IPS-15b (cell line): ENCODE measurements at regions not wholly inside any gene's neighbourhood (a gene's known extent, or its start where the extent isn't known, plus 50 kb on each side); places are given as distances from the start of the nearest gene placed in this dataset.
"Not testable (repeated sequence)": the region's sequence is repeated elsewhere in the genome, so short reads cannot be mapped to it uniquely, and the experiment has no call there.

ENCODE experiments used
- H3K27me3 ChIP-seq: one replicate; pipeline ENCODE4 v1.6.1; 2013; ENCODE audit warnings: low read length; ENCODE audit not compliant: control insufficient read depth, insufficient read depth
- H3K36me3 ChIP-seq: one replicate; pipeline ENCODE4 v1.6.1; 2013; ENCODE audit warnings: low read length; ENCODE audit not compliant: control insufficient read depth, insufficient read depth
- H3K4me1 ChIP-seq: one replicate; pipeline ENCODE4 v1.6.1; 2013; ENCODE audit warnings: mild to moderate bottlenecking, low read length; ENCODE audit not compliant: control insufficient read depth, insufficient read depth
- H3K4me3 ChIP-seq: one replicate; pipeline ENCODE4 v1.5.1; 2013; ENCODE audit warnings: low read depth, low read length
- H3K9ac ChIP-seq: one replicate; pipeline ENCODE4 v1.6.1; 2013; ENCODE audit warnings: low read depth, mild to moderate bottlenecking, low read length
- H3K9me3 ChIP-seq: one replicate; pipeline ENCODE4 v1.6.1; 2013; ENCODE audit warnings: mild to moderate bottlenecking, low read length; ENCODE audit not compliant: control insufficient read depth, insufficient read depth

- peaks cover 4% of the 10 kb centered on the region for H3K9me3 ChIP-seq
- no peak overlapping the region for H3K9ac ChIP-seq
- peaks cover 4% of the 10 kb centered on the region for H3K4me1 ChIP-seq
- no peaks in the 10 kb centered on the region for H3K36me3 ChIP-seq
- H3K4me3 ChIP-seq = peak overlapping the region; percentile 5
- peaks cover 5% of the 10 kb centered on the region for H3K27me3 ChIP-seq
These were observed 79.1 kb upstream of the ALX4 start for GRCh38 chr11:44388828-44389657.

GRCh38 chr11:44389963-44390605 lies 80.1 kb upstream of the ALX4 start:
- Histone ChIP-seq H3K9ac (no peak overlapping the region), H3K4me1 (peaks cover 4% of the 10 kb centered on the region), H3K27me3 (peaks cover 5% of the 10 kb centered on the region), H3K4me3 (no peak overlapping the region), H3K9me3 (peaks cover 4% of the 10 kb centered on the region), H3K36me3 (no peaks in the 10 kb centered on the region)

DNA sequence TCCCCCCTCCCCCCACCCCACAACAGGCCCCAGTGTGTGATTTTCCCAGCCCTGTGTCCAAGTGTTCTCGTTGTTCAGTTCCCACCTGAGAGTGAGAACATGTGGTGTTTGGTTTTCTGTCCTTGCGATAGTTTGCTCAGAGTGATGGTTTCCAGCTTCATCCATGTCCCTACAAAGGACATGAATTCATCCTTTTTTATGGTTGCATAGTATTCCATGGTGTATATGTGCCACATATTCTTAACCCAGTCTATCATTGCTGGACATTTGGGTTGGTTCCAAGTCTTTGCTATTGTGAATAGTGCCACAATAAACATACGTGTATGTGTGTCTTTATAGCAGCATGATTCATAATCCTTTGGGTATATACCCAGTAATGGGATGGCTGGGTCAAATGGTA lies 81.1 kb upstream of the ALX4 start:
- H3K9ac ChIP-seq, H3K36me3 ChIP-seq, H3K4me1 ChIP-seq, H3K27me3 ChIP-seq, H3K9me3 ChIP-seq, H3K4me3 ChIP-seq: not testable (repeated sequence)

- H3K4me3 ChIP-seq, H3K9ac ChIP-seq, H3K27me3 ChIP-seq, H3K4me1 ChIP-seq, H3K9me3 ChIP-seq, H3K36me3 ChIP-seq: not testable (repeated sequence)
These were observed 86.8 kb upstream of the ALX4 start for GRCh38 chr11:44396746-44397145.

- H3K36me3 ChIP-seq = no peaks in the 10 kb centered on the region
- no peaks in the 10 kb centered on the region for H3K4me1 ChIP-seq
- no peaks in the 10 kb centered on the region for H3K9me3 ChIP-seq
- H3K9ac ChIP-seq = no peak overlapping the region
- H3K4me3 ChIP-seq = no peak overlapping the region
- H3K27me3 ChIP-seq = no peaks in the 10 kb centered on the region
These were observed 87.7 kb upstream of the ALX4 start for GRCh38 chr11:44397586-44398178.

- Histone ChIP-seq H3K4me1 (no peaks in the 10 kb centered on the region), H3K36me3 (no peaks in the 10 kb centered on the region), H3K27me3 (no peaks in the 10 kb centered on the region), H3K9ac (no peak overlapping the region), H3K4me3 (no peak overlapping the region), H3K9me3 (no peaks in the 10 kb centered on the region)
These were observed 88.5 kb upstream of the ALX4 start for GRCh38 chr11:44398266-44399030.

- H3K4me3 ChIP-seq = no peak overlapping the region
- no peaks in the 10 kb centered on the region for H3K27me3 ChIP-seq
These were observed 90.0 kb upstream of the ALX4 start for GRCh38 chr11:44399968-44400367.

DNA sequence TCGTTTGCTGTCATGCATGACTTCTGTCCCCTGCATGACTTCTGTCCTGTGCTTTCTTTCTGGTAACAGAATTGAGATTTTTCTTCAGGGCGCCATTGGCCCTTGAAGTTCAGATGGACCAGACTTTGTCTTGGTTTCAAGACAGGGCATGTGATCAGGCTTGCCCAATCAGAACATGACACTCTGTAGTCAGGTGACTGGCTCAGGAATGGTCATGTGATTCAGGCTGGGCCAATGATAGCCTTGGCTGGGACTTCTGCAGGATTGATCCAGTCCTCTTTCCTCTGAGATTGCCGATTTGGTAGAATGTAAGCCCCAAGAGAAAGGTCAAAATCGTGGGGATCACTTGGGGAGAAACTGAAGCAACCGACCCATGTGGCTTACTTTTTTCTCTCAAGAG lies 90.5 kb upstream of the ALX4 start:
- Histone ChIP-seq H3K9ac (no peak overlapping the region), H3K9me3 (no peaks in the 10 kb centered on the region), H3K27me3 (no peaks in the 10 kb centered on the region), H3K4me3 (no peak overlapping the region), H3K36me3 (no peaks in the 10 kb centered on the region), H3K4me1 (no peaks in the 10 kb centered on the region)

More at GRCh38 chr11:44399968-44400367, 90.0 kb upstream of the ALX4 start:
- no peak overlapping the region for H3K9ac ChIP-seq
- H3K9me3 ChIP-seq = no peaks in the 10 kb centered on the region
- H3K4me1 ChIP-seq = no peaks in the 10 kb centered on the region
- no peaks in the 10 kb centered on the region for H3K36me3 ChIP-seq

DNA sequence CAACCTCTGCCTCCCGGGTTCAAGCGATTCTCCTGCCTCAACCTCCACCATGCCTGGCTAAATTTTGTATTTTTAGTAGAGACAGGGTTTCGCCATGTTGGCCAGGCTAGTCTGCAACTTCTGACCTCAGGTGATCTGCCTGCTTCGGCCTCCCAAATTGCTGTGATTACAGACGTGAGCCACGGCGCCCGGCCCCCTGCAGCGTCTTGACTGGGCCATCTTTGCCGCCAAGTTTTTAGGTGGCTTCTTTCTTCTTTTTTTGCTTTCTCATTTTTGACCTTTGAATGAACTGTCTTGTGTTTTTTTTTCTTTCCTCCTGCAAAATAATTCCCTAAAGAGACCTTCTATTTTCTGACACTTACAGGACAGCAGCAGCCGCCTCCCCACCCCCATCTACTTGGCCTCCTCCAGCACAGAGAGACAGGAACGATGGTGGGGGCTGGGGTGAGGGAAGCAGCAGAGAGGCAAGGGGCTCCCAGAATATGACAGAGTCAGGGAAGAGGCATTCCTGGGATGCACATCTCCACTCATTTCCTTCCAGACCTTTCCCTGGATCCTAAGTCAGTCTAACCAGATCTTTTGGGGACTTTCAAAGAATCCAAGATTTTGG lies 92.6 kb upstream of the ALX4 start:
- Histone ChIP-seq H3K4me3 (no peak overlapping the region), H3K9ac (no peak overlapping the region), H3K36me3 (no peaks in the 10 kb centered on the region), H3K4me1 (no peaks in the 10 kb centered on the region), H3K9me3 (no peaks in the 10 kb centered on the region), H3K27me3 (no peaks in the 10 kb centered on the region)

- Histone ChIP-seq H3K9ac (no peak overlapping the region), H3K4me3 (no peak overlapping the region), H3K9me3 (no peaks in the 10 kb centered on the region), H3K4me1 (no peaks in the 10 kb centered on the region), H3K36me3 (no peaks in the 10 kb centered on the region), H3K27me3 (no peaks in the 10 kb centered on the region)
These were observed 93.2 kb upstream of the ALX4 start for GRCh38 chr11:44403176-44403575.

GRCh38 chr11:44403587-44404273 lies 93.8 kb upstream of the ALX4 start:
- Histone ChIP-seq H3K27me3 (no peaks in the 10 kb centered on the region), H3K4me1 (no peaks in the 10 kb centered on the region)

More at GRCh38 chr11:44403587-44404273, 93.8 kb upstream of the ALX4 start:
- Histone ChIP-seq H3K9me3 (no peaks in the 10 kb centered on the region), H3K36me3 (no peaks in the 10 kb centered on the region), H3K4me3 (no peak overlapping the region), H3K9ac (no peak overlapping the region)
